CD4-positive, alpha-beta T cell treated with Interleukin-21 for 1 hour (primary cell): ENCODE measurements at regions not wholly inside any gene's neighbourhood (a gene's known extent, or its start where the extent isn't known, plus 50 kb on each side); places are given as distances from the start of the nearest gene placed in this dataset.

Experiments
- DNase-seq: peaks from one replicate; pipeline ENCODE4 v3.0.0-alpha.2; 2020

DNA sequence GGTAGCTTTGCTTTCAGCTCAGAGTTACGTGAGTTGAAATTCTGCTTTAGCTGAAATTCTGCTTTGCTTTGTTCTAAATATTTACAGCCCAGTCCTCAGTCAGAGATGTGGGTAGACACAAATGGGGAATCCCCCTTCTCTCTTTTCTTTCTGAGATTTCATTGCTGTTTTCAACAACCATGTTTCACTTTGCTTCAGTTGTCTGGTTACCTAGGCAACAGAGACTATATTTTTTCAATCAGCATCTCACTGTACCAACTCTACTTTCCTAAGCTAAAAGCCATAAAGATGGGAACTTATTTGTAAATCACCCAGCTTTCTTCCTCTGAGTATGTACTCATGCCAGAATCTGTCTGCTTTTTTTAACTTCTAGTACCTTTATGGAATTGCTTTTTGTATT, 509.0 kb downstream of the OLFM4 start:
- no peak for DNase-seq

- no peak for DNase-seq
Measured at GRCh38 chr13:53545340-53545941, 516.8 kb downstream of the OLFM4 start.

DNA sequence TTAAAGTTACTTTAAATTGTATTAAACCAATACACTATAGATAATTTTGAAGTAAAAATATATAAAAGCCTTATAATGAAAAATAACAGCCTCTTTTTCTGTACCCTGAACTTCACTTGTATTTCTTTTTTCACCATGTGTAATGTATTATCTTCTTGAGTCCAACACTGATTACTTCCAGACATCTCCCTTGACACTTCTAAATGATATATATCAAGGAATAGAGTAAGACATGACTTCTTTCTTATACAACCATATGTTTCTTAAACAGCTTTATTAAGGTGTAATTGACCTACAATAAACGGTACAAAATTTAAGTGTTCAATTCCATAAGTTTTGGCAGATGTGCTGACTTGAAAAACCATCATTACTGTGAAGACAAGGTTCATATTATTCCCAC, 531.9 kb downstream of the OLFM4 start:
- no peak for DNase-seq

DNA sequence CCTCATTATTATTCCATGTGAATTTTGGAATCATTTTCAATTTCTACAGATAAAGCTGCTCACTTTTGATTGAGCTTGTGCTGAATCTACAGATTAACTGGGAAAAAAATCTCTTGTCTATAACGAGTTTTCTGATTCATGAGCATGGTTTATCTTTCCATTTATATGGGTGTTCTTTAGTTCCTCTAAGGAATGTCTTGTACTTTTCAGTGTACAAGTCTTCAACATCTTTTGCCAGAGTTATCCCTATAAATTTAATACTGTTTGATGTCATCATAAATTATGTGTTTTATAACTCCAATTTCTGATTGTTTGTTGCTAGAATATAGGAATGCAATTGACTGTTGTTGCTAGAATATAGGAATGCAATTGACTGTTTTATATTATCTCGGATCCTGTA, 533.8 kb downstream of the OLFM4 start:
- no peak for DNase-seq

DNA sequence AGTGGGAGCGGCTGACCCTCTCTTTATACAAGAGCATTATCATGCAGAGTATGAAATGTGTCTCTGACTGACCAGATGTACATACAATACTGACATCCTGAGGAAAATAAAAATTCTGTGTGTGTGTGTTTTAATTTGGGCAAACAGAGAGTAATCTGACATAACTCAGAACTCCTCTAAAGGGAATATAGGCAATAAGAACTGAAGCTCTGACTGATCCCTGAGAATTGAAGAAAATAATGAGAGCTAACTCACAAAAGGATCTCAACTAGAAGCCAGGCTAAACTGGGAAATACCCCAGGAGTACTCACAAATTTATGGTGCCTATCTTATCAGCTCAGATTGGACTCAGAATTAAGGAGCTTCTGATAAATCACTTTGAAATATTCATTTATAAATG, 539.9 kb downstream of the OLFM4 start:
- no peak for DNase-seq

DNA sequence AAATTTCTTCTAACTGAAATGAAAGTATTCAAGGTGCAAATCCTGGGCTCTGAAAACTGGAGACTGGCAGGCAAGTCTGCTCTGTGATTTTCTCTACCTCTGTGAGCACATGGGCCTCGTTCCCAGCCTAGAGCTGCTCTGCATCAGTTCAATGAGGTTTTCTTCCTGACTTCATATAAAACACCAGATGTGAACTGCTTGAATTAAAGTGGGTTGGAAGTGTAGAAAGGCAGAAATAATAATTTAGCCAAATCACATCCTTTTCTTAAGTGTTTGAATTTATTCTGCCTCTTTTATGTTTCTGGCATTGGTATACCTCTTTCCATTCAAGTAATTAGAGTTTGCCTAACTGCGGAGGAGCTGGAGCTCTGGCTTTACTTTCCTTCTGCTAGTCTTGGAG, 540.8 kb downstream of the OLFM4 start:
- no peak for DNase-seq

DNA sequence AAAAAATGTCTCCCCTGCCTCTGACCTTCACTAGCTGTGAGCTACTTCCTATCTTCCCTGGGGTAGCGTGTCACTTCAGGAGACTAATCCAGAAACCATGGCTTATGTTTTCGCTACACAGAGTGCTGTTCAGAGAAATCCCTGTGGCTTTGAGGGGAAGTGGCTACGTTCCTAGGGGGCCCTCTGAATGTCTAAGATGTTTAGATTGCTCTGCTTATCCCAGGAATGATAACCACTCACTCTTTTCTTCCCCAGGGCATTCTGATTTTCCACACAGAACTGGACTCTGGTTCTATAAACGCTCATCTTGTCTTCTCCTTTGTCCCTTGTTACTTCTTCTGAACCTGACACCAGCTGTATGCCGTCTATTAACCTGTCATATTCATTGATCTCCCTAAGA, 572.5 kb downstream of the OLFM4 start:
- DNase-seq = no peak

DNA sequence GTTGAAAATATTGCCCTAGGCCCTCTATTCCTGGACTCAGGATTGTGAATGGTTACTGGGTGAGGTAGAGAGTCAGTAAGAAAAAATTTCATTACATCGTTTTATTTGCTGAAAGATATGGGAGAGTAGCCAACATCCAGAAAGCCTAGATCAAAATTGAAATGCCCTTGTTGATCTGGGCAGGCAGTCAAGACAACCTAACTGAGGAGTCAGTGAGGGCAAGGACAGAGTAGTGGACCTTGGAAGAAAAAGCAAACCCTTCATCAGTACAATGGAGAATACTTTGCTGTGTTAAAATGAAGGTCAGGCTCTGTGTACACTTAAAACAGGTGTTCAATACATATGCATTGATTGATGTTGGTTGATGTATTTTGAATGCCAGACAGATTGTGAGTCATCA, 576.7 kb downstream of the OLFM4 start:
- no peak for DNase-seq

DNA sequence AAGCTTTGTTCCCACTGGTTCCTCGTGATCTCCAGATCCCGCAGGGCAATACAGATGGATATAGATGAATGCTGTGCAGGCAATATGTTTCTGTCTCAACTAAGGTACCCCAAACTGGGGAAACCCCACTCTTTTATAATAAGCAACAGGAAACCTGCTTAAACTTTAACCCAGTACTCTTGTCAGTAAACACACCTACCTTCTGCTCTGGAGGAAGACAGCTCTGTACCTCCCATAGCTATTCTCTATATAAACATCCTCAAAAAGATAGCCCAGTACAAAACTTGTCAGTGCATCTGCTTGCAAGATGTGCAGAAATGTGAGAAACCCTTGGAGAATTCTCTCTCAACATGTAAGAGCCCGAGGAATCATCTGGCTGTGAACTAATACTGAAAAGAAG, 583.6 kb downstream of the OLFM4 start:
- no peak for DNase-seq

DNA sequence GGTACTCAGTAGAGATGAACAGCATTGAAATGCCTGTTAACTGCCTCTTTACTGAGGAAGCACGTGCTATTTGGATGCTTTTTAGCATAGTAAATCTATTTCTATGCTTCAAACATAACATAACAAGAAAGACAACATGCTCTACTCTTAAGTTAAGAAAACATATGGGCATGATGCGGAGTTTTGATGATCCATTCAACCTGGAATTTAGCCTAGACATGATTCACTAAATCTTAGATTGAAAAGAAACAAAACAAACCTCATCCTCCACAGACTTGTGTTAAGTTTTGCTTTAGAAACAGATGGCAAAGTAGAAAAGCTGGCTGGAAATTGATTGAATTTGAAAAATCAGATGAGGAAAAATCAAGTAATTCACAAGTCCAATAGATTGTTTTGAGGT, 593.8 kb downstream of the OLFM4 start:
- DNase-seq = no peak

- DNase-seq = no peak
Measured at GRCh38 chr13:53623146-53623545, 594.5 kb downstream of the OLFM4 start.

- DNase-seq = no peak
Measured at GRCh38 chr13:53631511-53631910, 602.9 kb downstream of the OLFM4 start.

- no peak for DNase-seq
Measured at GRCh38 chr13:53638040-53638439, 609.4 kb downstream of the OLFM4 start.

DNA sequence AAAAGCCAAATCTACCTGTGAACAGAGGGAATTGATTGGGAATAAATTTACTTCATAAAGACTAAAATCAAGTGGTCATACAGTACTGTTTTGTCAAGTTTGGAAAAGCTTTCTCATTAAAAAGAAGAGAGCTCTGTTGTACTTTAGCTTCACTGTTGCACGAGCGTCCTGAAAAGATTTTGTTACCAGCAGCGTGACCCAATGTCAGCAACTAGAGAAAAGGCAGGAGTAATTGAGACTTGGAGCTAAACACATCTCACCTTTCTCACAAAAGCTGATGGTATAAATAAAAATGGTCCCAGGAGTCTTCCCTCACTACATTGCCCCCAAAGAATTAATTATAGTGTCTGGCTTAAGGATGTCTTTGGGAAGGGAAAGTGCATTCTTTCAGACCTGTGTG, 613.7 kb downstream of the OLFM4 start:
- no peak for DNase-seq

- DNase-seq = no peak
Measured at GRCh38 chr13:53648673-53649072, 620.1 kb downstream of the OLFM4 start.

- no peak for DNase-seq
Measured at GRCh38 chr13:53672005-53672404, 643.4 kb downstream of the OLFM4 start.

DNA sequence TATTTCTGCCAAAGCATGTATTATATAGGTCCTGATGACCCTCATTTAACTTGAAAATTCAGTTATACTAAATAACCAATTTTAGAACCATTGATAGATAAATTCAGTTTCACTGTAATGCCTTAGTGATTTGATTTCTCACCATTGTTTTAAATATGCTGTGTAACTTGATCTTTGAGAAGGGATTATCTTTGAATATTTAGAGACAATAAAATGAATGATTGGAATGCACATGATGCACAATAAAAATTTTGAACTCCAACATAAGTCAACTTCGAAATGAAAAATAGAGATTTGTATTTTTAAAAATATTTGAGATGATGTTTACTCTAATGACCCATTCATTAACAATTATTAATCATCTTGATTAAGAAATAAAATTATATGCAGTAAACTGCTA, 654.5 kb downstream of the OLFM4 start:
- no peak for DNase-seq

DNA sequence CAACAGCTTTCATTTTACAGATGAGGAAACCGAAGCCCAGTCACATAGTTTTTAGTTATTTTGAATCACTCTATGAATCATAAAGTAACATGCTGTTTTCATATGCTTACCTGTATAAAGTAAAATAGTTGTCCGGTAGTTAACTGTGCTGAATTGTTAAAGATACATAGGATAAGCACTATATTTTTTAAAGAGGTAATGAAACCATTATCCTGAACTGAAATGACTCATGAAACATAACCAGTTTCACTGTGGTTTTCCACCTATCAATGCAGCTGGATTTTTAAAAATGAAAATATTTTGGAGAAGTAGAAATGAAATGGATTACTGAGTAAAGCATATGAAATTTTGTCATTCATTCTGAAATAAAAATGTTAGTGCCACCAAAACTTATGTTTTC, 655.0 kb downstream of the OLFM4 start:
- no peak for DNase-seq

DNA sequence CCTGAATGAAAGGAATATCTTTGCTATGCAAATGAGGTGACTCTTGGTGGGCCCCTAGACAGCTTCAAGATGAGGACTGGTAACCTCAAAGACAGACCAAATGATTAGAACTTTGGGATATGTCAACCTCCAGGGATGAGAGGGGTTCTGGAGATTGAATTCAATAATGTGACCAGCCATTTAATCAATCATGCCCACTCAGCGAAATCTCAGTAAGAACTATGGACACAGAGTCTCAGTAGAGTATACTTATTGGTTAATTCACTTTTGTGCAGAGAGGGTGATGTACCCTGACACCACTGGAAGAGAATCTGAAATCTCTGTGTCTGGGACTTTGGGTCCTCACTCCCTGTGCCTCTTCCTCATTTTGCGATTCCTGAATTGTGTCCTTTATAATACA, 662.8 kb downstream of the OLFM4 start:
- DNase-seq = no peak

GRCh38 chr13:53694814-53695532, 666.4 kb downstream of the OLFM4 start:
- no peak for DNase-seq

DNA sequence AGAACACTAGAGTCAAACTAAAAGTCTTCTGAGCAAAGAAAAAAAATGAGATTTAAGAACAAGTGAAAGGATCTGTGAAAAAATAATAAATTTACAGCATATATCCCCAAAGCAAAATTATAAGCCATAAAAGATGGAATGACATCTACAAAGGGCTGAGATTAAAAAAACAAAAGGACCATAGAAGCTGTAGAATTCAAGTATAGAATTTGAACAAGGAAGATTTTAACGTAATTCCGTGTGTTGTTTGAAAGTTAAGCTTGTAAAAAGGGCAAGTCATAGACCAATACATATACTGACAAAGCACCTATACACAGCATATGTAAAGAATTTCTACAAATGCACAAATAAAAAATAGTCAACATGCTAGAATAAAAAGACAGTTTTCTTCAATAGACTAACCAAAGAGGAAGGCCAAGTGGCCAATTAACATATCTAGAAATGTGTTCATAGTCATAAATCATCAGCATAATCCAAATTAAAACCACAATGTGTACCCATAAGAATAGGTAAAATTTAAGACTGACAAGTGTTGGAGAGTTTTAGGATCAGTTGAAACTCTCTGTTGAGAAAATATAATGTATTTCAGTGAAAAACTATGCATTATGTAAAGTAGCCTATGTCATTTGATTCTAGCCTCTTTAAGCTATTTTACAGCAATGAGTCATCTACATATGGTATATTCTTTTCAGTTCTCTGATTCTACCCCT, 674.9 kb downstream of the OLFM4 start:
- no peak for DNase-seq

- no peak for DNase-seq
Measured at GRCh38 chr13:53719281-53719680, 690.7 kb downstream of the OLFM4 start.

DNA sequence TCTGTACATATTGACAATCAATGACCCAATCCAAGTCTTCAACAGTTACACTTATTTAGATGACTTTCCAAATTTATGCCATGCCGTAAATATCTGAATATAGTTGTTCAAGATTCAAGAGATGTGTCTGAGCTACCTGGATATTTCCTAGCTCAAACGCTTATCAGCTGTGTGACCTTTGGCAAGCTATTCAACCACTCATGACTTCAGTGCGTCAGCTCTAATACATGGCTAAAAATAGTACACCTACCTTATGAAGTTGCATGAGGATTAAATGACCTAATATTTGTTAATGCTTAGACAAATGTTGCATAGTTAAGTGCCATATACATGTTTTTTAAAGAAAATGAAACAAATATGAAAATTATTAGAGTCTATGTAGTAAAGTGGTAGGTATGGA, 704.1 kb downstream of the OLFM4 start:
- DNase-seq = no peak

DNA sequence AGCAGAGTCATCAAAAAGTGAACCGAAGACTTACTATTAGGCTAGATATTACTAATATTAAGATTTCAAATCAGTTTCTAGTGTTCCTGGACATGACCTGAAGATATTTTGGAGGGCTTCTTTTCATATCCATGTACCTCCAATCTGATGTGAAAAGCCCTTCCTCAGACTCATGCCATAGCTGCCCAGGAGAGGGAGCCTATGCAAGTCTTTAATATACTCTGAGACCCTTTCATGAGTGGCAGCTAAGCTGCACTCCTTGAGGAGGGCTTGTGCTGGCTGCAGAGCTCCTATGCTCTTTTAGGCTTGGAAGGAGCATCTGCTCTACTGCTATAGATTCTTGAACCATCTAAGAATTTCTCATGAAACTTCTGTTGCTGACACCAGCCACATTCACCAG, 715.3 kb downstream of the OLFM4 start:
- no peak for DNase-seq

DNA sequence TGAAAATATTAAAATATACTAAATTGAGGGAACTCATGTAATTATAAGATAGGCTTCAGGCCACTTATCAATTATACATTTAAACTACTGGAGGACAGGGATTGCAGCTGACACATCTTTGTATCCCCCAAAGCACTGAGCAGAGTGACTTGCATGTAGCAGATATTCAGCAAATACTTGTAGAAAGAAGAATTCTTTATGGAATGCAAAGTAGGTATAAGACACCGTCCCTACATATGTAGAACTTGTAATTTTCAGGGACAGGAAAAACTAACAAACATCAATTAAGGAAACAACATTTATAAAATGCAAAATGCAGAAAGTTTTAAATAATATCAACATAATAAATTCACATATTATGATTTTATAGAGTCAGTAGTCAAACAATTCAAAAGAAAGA, 719.2 kb downstream of the OLFM4 start:
- DNase-seq = no peak
